ENCODE measurements at regions not wholly inside any gene's neighbourhood (a gene's known extent, or its start where the extent isn't known, plus 50 kb on each side); places are given as distances from the start of the nearest gene placed in this dataset.
"Not testable (repeated sequence)": the region's sequence is repeated elsewhere in the genome, so short reads cannot be mapped to it uniquely, and the experiment has no call there.

DNA sequence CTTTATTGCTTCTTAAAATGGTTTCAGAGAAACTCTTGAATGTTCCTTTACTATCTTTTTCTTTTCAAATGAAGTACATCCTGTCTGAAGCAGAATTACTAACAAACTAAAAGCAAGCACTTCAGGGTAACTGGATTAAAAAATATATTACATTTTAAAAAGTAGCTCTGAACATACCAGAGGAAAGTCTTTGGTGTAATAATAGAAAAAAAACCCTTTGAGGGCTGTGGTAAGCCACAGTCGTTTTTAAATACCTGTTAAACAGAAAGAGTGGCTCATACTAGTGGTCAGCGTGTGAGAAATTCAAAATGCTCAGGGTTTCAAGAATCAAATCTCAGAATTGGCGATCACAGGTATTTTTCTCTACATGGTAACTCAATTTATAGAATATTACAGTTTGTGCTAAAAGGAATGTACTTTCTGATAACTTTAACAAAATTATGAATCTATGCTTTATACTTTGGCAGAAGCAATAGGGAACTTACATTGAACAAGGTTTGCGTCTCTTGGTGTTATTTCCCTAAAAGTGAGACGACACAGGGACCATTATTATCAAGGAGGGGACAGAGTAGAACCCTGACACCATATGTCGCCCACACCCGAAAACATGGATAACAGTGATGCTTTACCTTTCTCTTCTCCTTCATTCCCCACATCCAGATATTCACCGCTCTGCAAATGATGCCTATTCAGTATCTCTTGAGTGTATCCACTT is 97.0 kb upstream of the DPH5 start:
- peak; percentile 81 for ATAC-seq

GRCh38 chr1:101121975-101122374 is 96.4 kb upstream of the DPH5 start:
- Mint-ChIP-seq H3K27ac (peak overlapping the region; percentile 2), H3K27me3 (no peaks in the 10 kb centered on the region)

More for the DNA sequence above, 97.0 kb upstream of the DPH5 start:
- peak overlapping the region; percentile 2 for H3K27ac Mint-ChIP-seq
- H3K27me3 Mint-ChIP-seq = no peaks in the 10 kb centered on the region
- H3K9me3 Mint-ChIP-seq = no peaks in the 10 kb centered on the region
- H3K4me1 Mint-ChIP-seq = peaks cover 21% of the 10 kb centered on the region
- peak overlapping the region; percentile 18 for H3K4me3 Mint-ChIP-seq
- no peaks in the 10 kb centered on the region for H3K36me3 Mint-ChIP-seq

GRCh38 chr1:101121504-101121903 is 95.9 kb upstream of the DPH5 start:
- Mint-ChIP-seq H3K27ac (no peak overlapping the region), H3K4me3 (no peak overlapping the region), H3K36me3 (no peaks in the 10 kb centered on the region), H3K27me3 (no peaks in the 10 kb centered on the region), H3K9me3 (no peaks in the 10 kb centered on the region), H3K4me1 (peaks cover 21% of the 10 kb centered on the region)
- ATAC-seq = no peak

More at GRCh38 chr1:101121975-101122374, 96.4 kb upstream of the DPH5 start:
- Mint-ChIP-seq H3K4me3 (peak overlapping the region; percentile 16), H3K9me3 (no peaks in the 10 kb centered on the region), H3K36me3 (no peaks in the 10 kb centered on the region), H3K4me1 (peaks cover 21% of the 10 kb centered on the region)
- ATAC-seq = no peak

- Mint-ChIP-seq H3K4me1 (peaks cover 21% of the 10 kb centered on the region), H3K4me3 (no peak overlapping the region), H3K36me3 (no peaks in the 10 kb centered on the region), H3K9me3 (no peaks in the 10 kb centered on the region), H3K27ac (no peak overlapping the region), H3K27me3 (no peaks in the 10 kb centered on the region)
- no peak for ATAC-seq
Observed at GRCh38 chr1:101120868-101121267, 95.3 kb upstream of the DPH5 start.

DNA sequence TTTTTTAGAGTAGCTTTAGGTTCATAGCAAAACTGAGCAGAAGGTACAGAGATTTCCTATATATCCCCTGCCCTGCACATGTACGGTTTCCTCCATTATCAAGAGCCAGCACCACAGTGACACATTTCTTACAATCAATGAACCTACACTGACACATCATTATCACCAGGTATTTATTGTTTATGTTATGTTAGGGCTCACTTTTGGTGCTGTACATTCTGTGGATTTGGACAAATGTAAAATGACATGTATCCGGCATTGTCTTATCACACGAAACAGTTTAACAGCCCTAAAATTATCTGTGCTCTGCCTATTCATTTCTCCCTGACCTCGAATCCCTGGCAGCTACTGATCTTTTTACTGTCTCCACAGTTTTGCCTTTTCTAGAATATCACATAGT is 93.7 kb upstream of the DPH5 start:
- H3K27me3 Mint-ChIP-seq = no peaks in the 10 kb centered on the region
- H3K27ac Mint-ChIP-seq = no peak overlapping the region
- peaks cover 21% of the 10 kb centered on the region for H3K4me1 Mint-ChIP-seq
- no peaks in the 10 kb centered on the region for H3K9me3 Mint-ChIP-seq
- no peaks in the 10 kb centered on the region for H3K36me3 Mint-ChIP-seq
- ATAC-seq = no peak
- no peak overlapping the region for H3K4me3 Mint-ChIP-seq

DNA sequence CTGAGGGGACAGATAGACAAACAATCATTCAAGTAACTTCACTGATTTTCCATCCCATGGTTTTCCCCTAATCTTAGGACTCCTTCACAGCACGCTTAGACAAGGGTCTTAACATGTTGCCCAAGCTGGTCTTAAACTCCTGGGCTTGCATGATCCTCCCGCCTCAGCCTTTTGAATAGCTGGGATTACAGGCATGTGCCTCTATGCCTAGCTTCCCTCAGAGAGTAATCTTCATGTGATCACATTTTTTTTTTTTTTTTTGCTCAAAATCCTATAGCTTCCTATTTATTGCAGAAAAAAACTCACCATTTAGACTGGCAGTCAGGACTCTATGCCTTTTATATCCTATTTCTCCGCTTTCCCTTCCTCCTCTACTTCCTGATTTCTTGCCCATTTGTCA is 90.4 kb upstream of the DPH5 start:
- H3K9me3 Mint-ChIP-seq = no peaks in the 10 kb centered on the region
- peaks cover 19% of the 10 kb centered on the region for H3K4me1 Mint-ChIP-seq
- H3K4me3 Mint-ChIP-seq = no peak overlapping the region
- no peaks in the 10 kb centered on the region for H3K36me3 Mint-ChIP-seq
- H3K27me3 Mint-ChIP-seq = no peaks in the 10 kb centered on the region
- H3K27ac Mint-ChIP-seq = no peak overlapping the region
- no peak for ATAC-seq

- no peaks in the 10 kb centered on the region for H3K9me3 Mint-ChIP-seq
- H3K4me3 Mint-ChIP-seq = no peak overlapping the region
- no peaks in the 10 kb centered on the region for H3K36me3 Mint-ChIP-seq
- no peak for ATAC-seq
- H3K27me3 Mint-ChIP-seq = no peaks in the 10 kb centered on the region
- H3K4me1 Mint-ChIP-seq = peaks cover 28% of the 10 kb centered on the region
- H3K27ac Mint-ChIP-seq = no peak overlapping the region
Observed at GRCh38 chr1:101115112-101115511, 89.5 kb upstream of the DPH5 start.

DNA sequence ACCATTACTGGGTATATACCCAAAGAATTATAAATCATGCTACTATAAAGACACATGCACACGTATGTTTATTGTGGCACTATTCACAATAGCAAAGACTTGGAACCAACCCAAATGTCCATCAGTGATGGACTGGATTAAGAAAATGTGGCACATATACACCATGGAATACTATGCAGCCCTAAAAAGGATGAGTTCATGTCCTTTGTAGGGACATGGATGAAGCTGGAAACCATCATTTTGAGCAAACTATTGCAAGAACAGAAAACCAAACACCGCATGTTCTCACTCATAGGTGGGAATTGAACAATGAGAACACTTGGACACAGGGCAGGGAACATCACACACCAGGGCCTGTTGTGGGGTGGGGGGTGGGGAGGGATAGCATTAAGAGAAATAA is 88.5 kb upstream of the DPH5 start:
- H3K4me1 Mint-ChIP-seq = peaks cover 34% of the 10 kb centered on the region
- not testable (repeated sequence) for H3K9me3 Mint-ChIP-seq, H3K36me3 Mint-ChIP-seq, ATAC-seq, H3K4me3 Mint-ChIP-seq, H3K27ac Mint-ChIP-seq, H3K27me3 Mint-ChIP-seq

DNA sequence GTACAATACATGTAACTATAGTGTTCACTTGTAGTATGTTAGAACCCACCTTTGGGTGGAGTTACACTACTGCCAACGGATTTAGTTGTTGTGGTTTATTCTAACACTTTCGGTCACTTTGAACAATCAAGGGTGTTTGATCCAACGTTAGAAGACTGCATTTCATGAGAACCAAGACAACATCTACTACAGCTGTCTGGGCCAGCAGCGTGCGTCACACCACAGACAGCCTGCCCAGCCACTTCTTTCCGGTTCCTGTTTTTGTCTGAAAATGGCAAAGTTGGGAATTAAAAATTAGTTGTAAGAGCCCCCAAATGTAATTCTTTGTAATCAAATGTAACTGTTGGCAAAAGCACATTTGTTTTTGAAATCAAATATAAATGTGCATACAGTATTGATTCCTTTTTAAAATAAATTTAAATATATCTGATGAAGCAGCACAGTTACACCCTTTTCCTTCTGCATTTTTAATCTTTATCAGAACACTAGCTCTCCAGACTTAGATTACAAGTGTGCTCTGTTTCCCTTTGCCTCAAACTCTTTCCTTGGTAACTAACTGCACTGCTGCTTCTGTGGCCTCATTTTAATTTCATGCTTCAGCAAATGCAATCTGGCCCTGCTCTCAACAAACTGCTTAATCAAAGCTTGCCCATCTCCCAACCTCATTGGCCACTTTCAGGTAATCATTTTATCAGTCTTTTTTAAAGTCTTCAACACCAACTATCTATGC is 86.6 kb upstream of the DPH5 start:
- no peaks in the 10 kb centered on the region for H3K27me3 Mint-ChIP-seq
- peak overlapping the region; percentile 90 for H3K27ac Mint-ChIP-seq
- H3K9me3 Mint-ChIP-seq = peaks cover 3% of the 10 kb centered on the region
- peak; percentile 100 for ATAC-seq
- peaks cover 37% of the 10 kb centered on the region for H3K4me1 Mint-ChIP-seq
- no peaks in the 10 kb centered on the region for H3K36me3 Mint-ChIP-seq
- peak overlapping the region; percentile 43 for H3K4me3 Mint-ChIP-seq

- peak overlapping the region; percentile 43 for H3K4me3 Mint-ChIP-seq
- no peak for ATAC-seq
- peaks cover 3% of the 10 kb centered on the region for H3K9me3 Mint-ChIP-seq
- peak overlapping the region; percentile 90 for H3K27ac Mint-ChIP-seq
- no peaks in the 10 kb centered on the region for H3K27me3 Mint-ChIP-seq
- no peaks in the 10 kb centered on the region for H3K36me3 Mint-ChIP-seq
- H3K4me1 Mint-ChIP-seq = peaks cover 37% of the 10 kb centered on the region
Observed at GRCh38 chr1:101111461-101111860, 85.9 kb upstream of the DPH5 start.

DNA sequence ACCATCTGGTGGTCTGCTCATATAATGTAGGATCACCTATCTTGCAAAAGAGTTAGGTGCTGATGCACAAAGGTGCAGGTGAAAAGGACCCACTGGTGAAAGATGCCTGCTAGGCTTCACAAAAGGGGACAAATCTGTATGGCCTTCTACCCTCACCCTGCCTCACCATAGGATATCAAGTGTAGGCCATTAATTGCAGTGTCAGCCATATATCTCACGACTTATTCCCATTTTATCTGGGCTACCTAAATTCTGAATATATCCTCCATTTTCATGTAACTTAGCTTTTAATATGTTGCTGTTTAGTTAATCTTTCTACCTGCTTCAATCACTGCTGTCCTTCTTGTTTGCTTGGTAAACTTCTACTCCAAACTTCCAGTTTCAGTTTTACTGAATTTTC is 84.2 kb upstream of the DPH5 start:
- H3K36me3 Mint-ChIP-seq = no peaks in the 10 kb centered on the region
- H3K4me1 Mint-ChIP-seq = peaks cover 37% of the 10 kb centered on the region

DNA sequence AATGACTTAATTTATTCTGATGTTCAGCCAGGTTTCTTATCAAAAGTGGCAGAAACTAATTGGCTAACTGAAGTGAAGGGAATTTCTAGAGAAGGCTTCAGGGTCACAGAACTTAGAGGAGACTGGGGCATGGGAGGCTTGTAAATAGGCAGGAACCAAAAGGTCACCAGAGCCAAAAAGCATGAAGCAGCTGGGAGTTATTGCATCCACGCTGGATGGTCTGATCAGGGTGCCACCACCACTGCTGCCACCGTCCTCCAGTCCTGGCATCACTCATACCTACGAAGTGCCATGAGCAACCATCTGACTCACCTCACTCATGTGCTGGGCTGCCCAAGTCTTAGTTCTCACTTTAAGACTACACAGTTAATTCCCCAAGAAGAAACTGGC is 82.5 kb upstream of the DPH5 start:
- Mint-ChIP-seq H3K27ac (peak overlapping the region; percentile 1), H3K4me3 (no peak overlapping the region), H3K27me3 (no peaks in the 10 kb centered on the region), H3K9me3 (peaks cover 3% of the 10 kb centered on the region), H3K4me1 (peaks cover 37% of the 10 kb centered on the region), H3K36me3 (no peaks in the 10 kb centered on the region)
- no peak for ATAC-seq

More for the DNA sequence above, 84.2 kb upstream of the DPH5 start:
- Mint-ChIP-seq H3K9me3 (peaks cover 3% of the 10 kb centered on the region), H3K4me3 (no peak overlapping the region), H3K27ac (peak overlapping the region; percentile 90), H3K27me3 (no peaks in the 10 kb centered on the region)
- ATAC-seq = no peak

GRCh38 chr1:101107496-101108110 is 82.0 kb upstream of the DPH5 start:
- ATAC-seq = no peak
- peaks cover 3% of the 10 kb centered on the region for H3K9me3 Mint-ChIP-seq
- peaks cover 32% of the 10 kb centered on the region for H3K4me1 Mint-ChIP-seq
- H3K36me3 Mint-ChIP-seq = no peaks in the 10 kb centered on the region
- no peak overlapping the region for H3K4me3 Mint-ChIP-seq
- H3K27me3 Mint-ChIP-seq = no peaks in the 10 kb centered on the region
- H3K27ac Mint-ChIP-seq = peak overlapping the region; percentile 1

DNA sequence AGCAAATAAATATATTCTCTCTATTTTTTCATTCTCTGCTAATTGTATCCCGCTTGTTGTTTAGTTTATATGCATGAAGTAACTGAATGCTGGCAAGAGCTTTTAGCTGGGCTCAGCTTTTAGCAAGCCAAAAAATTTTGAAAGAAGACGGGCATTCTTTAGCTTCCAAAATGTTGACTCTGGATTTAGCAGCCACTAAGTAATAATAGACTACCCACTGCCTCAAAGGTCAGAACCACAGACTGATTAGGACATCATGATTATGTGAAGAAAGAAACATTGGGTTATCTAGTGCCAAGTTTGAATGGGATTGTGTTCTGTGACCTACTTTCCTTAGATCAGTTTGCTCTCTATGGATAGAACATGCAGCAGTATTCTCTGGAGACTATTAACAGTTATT is 80.3 kb upstream of the DPH5 start:
- ATAC-seq = no peak
- Mint-ChIP-seq H3K27me3 (no peaks in the 10 kb centered on the region), H3K4me3 (no peak overlapping the region), H3K9me3 (peaks cover 3% of the 10 kb centered on the region), H3K4me1 (peaks cover 25% of the 10 kb centered on the region), H3K27ac (no peak overlapping the region), H3K36me3 (no peaks in the 10 kb centered on the region)

DNA sequence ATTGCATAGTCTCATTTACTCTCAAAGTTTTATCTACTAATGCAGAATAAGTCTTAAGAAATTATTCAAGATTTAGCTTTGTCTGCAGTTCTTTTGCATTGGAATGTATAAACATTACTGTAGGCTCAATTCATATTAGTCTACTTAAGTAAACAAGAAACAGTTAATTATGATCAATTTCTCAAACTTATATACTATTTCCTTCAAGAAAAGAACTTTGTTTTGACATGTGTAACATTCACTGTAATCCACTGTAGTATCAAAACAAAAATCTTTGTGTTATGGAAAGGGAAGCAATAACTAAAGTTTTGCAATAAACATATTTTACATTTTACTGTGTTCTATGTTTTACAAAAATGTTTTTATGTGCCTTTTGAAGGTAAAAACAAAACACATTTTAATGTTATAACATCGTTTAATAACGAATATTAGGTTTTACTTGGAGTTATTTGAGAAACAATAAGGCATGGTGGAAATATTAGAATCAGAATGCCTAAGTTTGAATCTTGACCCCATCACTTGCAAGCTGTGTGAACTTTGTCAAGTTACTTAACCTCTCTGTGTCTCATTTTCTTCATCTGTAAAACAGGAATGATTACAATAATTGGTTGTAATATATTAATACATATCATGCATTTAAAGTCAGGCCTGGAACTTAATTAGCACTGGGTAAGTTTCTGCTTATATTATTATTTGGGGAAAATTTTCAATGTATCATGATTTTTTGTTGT is 77.0 kb upstream of the DPH5 start:
- H3K36me3 Mint-ChIP-seq = no peaks in the 10 kb centered on the region
- ATAC-seq = no peak
- H3K9me3 Mint-ChIP-seq = no peaks in the 10 kb centered on the region
- no peaks in the 10 kb centered on the region for H3K27me3 Mint-ChIP-seq
- H3K27ac Mint-ChIP-seq = no peak overlapping the region
- H3K4me3 Mint-ChIP-seq = no peak overlapping the region
- H3K4me1 Mint-ChIP-seq = peaks cover 17% of the 10 kb centered on the region

Data from stimulated activated memory B cell treated with anti-CD40 and anti-IgM and Interleukin-4, amounts not matched to agents 10 μg/mL and 1 μg/mL and 100 μg/mL, for 72 hours (primary cell).